ENCODE measurements at regions not wholly inside any gene's neighbourhood (a gene's known extent, or its start where the extent isn't known, plus 50 kb on each side); places are given as distances from the start of the nearest gene placed in this dataset.
"Not testable (repeated sequence)": the region's sequence is repeated elsewhere in the genome, so short reads cannot be mapped to it uniquely, and the experiment has no call there.

DNA sequence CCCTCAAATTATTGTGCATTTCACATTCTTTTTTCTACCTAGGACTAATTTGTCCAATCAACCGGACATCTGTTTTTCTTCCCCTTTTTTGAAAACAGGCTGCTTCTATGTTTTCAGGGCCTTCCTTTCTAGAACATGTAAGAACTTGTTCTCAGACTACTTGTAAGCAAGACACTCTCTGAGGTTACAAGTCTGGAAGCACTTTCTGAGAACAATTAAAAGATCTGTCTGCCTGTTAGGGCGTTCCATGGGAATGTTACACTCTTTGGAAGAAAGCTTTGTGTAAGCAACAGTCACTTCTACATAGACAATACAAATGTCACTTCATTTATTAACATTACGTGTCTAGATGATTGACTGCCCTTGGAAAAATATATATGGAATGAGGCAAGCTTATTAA lies 50.9 kb upstream of the HSPB3 start:
- peak in 1 of 2 donors; percentile 6 for DNase-seq (ENCODE audit: low read depth in 2 of 2)

- DNase-seq (ENCODE audit: low read depth in 2 of 2), result no peak
Observed at GRCh38 chr5:54403885-54404416, 51.5 kb upstream of the HSPB3 start.

GRCh38 chr5:54403121-54403520 lies 52.4 kb upstream of the HSPB3 start:
- no peak for DNase-seq (ENCODE audit: low read depth in 2 of 2)

- no peak for DNase-seq (ENCODE audit: low read depth in 2 of 2)
Observed at GRCh38 chr5:54401515-54401914, 54.0 kb upstream of the HSPB3 start.

- DNase-seq (ENCODE audit: low read depth in 2 of 2), result no peak
Observed at GRCh38 chr5:54398191-54398590, 57.3 kb upstream of the HSPB3 start.

DNA sequence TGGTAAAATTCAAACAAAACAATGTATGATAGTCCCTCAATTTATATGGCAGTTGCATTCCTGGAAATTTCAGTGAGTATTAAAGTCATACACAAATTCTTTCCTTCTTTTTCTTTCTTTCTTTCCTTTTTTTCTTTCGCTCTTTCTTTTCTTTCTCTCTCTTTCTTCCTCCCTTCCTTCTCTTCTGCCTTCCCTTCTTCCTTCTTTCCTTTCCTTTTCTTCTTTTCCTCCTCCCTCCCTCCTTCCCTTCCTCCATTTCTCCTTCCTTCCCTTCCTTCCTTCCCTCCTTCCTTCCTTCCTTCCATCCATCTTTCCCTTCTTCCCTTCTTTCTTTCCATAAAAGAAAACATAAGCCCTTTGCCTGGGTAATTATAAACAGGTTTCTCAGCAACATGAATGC lies 58.1 kb upstream of the HSPB3 start:
- DNase-seq (ENCODE audit: low read depth in 2 of 2), result no peak

DNA sequence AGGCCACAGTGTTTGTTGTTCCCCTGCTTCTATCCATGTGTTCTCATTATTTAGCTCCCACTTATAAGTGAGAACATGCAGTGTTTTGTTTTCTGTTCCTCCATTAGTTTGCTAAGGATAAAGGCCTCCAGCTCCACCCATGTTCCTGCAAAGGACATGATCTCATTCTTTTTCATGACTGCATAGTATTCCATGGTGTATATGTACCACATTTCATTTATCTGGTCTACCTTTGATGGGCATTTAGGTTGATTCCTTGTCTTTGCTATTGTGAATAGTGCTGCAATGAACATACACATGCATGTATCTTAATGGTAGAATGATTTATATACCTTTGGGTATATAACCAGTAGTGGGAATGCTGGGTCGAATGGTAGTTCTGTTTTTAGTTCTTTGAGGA lies 62.5 kb upstream of the HSPB3 start:
- not testable (repeated sequence) for DNase-seq (ENCODE audit: low read depth in 2 of 2)

- DNase-seq (ENCODE audit: low read depth in 2 of 2), result no peak
Observed at GRCh38 chr5:54390539-54391031, 64.9 kb upstream of the HSPB3 start.

GRCh38 chr5:54390015-54390414 lies 65.5 kb upstream of the HSPB3 start:
- DNase-seq (ENCODE audit: low read depth in 2 of 2), result peak; percentile 23 to 30

DNA sequence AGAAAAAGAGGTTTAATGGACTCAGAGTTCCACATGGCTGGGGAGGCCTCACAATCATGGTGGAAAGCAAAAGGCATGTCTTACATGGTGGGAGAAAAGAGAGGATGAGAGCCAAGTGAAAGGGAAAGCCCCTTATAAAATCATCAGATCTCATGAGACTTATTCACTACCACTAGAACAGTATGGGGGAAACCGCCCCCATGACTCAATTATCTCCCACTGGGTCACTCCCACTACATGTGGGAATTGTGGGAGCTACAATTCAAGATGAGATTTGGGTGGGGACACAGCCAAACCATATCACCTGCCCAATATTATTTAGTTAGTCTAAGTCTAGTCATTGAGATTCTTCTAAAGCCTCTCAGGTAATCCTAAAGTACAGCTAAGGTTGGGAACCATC lies 66.1 kb upstream of the HSPB3 start:
- DNase-seq (ENCODE audit: low read depth in 2 of 2), result not testable (repeated sequence)

- DNase-seq (ENCODE audit: low read depth in 2 of 2), result no peak
Observed at GRCh38 chr5:54388811-54389210, 66.7 kb upstream of the HSPB3 start.

DNA sequence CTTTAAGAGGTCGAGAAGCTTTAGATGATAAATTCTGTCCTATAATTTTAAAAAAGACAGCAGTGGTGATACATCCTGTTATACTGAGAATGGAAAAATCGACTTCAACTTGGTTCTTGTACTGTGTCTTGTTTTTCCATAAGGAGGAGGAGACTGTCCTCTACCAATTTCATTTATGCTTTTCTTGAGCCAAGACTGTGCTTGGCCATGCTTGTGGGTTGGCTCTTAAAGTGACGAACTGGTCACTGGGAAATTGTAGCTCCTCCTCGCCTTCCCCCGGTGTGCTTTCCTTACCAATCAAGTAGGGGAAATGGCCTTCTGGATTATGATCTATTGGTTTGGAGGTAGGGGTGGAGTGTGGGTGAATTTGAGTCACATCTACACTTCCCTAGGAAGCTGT lies 67.1 kb upstream of the HSPB3 start:
- no peak for DNase-seq (ENCODE audit: low read depth in 2 of 2)

DNA sequence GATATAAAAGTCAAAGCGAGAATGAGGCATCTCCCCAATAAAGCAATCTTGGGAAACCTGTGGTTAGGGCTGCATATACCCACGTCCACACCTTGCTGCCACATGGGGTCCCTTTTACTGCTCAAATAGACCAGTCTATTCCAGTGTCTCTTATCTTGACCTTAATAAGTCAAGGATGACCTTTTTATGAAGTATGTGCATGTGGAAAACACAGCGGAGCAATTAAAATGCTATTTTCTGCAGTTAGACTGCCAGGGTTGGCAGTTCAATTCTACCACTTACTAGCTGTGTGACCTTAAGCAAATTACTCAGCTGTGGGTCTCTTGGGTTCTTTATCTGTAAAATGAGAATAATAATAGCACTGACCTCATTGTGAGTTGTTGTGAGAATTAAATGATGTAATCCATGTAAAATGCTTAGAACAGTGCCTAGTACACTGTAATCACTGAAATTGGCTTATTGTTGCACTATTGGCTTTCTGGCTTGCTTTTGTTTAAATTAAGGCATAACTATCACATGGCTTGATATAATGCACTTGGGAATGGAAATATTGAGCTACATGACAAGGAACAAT lies 67.8 kb upstream of the HSPB3 start:
- no peak for DNase-seq (ENCODE audit: low read depth in 2 of 2)

- DNase-seq (ENCODE audit: low read depth in 2 of 2), result no peak
Observed at GRCh38 chr5:54387031-54387430, 68.5 kb upstream of the HSPB3 start.

DNA sequence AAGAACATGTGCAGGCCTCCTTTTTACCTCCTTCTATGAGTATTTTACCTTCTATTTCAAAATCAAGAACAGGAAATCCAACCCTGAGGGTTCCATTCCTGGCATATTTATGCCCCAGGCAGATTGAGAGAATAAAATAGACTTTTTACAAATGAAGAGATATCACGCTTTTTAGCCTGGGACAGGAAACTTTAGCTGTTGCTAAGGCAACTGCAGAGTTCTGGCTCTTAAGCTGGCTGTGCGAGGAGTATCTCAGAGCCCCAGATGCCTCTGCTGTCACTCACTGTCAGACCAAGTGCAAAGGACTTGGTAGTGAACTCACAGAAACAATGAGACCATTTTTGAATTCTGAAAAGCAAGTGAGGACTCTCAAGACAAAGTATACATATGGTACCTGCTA lies 69.5 kb upstream of the HSPB3 start:
- no peak for DNase-seq (ENCODE audit: low read depth in 2 of 2)

DNA sequence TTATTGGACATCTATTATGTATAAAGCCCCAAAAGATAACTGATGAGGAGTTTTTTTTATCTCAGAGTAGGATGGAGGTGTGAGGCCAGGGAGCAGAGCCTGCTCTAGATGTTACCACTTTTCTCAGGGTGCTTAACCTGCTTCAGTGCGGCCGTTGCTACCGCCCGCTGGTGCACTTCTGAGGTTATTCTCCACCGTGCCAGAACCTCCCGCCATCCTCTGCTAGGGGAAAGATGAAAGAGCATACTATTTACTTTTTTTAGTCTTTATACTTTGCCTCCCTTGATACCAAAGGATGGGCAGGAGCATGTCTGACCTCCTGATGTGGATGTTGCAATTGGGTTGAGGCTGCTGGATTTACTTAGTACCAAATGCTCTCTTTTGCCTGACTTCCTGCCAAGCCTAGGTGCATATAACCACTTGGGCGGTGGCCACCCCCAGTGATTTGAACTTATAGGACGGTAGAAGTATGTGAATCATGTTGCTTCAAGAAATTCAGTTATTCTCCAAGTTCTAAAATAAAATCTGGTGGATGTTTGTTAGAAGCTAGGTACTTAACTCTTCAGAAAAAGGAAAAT lies 71.1 kb upstream of the HSPB3 start:
- no peak for DNase-seq (ENCODE audit: low read depth in 2 of 2)

DNA sequence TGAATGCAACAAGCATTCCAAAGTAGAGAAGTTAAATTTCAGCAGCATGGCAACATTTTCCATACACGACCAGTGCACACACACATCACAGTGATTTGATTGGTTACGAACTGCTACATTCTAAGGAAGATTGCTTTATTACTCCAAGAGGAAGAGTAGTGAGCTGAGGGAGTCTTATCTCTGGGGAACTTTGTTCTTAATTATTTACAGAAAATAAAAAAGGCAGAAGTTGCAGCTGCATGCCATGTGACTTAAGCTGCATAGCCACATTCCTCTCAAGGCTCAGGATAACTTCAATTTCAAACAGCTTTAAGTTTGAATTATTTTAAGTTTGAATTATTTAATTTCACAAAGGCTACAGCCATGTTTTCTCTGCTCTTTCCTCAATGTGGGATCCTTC lies 71.6 kb upstream of the HSPB3 start:
- no peak for DNase-seq (ENCODE audit: low read depth in 2 of 2)

DNA sequence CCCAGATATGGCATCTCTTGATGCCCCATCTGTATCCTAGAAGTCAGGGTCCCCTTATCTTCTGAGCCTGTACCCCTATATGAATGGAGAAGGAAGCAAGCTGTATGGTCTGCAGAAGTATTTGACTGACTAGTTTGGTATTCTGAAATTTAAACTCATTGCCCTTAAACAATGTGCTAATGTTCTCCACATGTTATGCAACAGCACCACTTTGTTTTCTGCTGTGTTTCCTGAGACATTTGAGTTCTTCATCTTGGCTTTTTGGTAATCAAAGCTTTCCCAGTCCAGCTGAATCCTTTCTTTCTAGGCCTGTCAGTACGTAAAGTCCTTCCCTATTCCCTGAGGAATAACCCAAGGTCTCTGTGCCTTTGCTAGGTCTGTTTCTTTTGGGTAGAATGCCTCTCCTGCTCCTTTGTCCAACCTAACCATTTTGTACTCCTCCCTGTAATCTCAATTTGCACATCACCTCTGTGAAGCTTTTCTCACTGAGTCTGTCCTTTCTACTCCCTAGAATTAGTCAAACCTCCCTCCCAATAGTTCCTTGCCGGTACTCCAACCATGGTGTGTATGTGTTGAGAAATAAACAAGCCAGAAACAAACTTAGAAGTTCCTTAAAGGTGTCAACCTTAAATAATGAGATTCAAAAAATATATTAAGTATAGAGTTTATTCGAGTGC lies 72.1 kb upstream of the HSPB3 start:
- no peak for DNase-seq (ENCODE audit: low read depth in 2 of 2)

- DNase-seq (ENCODE audit: low read depth in 2 of 2), result not testable (repeated sequence)
Observed at GRCh38 chr5:54381319-54381718, 70.9 kb upstream of the ARL15 start.

- DNase-seq (ENCODE audit: low read depth in 2 of 2), result no peak
Observed at GRCh38 chr5:54379590-54379989, 69.2 kb upstream of the ARL15 start.

DNA sequence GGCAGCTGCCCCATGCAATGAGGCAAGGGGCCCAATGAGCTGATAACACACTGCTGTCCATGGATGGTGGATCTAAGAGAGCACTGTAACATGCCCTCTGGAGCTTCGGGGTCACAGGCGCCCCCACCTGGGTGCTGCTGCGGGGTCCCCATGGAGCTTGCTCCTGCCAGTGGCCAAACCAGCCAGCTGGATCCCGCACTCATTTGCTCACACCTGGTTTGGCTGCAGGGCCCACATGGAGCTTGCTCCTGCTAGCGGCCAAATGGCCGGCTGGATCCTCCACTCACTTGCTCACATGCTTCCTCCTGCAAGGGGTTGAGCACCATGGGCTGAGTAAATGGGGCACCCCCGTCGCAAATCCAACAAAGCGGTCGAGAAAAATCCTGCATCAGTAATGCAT lies 68.3 kb upstream of the ARL15 start:
- no peak for DNase-seq (ENCODE audit: low read depth in 2 of 2)

DNA sequence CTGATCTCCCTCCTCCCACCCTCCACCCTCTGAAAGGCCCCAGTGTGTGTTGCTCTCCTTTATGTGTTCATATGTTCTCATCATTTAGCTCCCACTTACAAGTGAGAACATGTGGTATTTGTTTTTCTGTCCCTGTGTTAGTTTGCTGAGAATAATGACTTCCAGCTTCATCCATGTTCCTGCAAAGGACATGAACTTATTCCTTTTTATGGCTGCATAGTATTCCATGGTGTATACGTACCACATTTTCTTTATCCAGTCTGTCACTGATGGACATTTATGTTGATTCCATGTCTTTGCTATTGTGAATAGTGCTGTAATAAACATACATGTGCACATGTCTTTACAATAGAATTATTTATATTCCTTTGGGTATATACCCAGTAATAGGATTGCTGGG lies 67.0 kb upstream of the ARL15 start:
- DNase-seq (ENCODE audit: low read depth in 2 of 2), result not testable (repeated sequence)

- no peak for DNase-seq (ENCODE audit: low read depth in 2 of 2)
Observed at GRCh38 chr5:54370982-54371381, 60.6 kb upstream of the ARL15 start.
